Neural cell (in vitro differentiated cells): ENCODE measurements at regions not wholly inside any gene's neighbourhood (a gene's known extent, or its start where the extent isn't known, plus 50 kb on each side); places are given as distances from the start of the nearest gene placed in this dataset.
"Not testable (repeated sequence)": the region's sequence is repeated elsewhere in the genome, so short reads cannot be mapped to it uniquely, and the experiment has no call there.

ENCODE experiments used
- H2AFZ ChIP-seq: fragments of 200-600, 300-800 bp; sonication (generic), shearing (Covaris generic); 2 replicates; pipeline ENCODE4 v1.6.0; 2014; ENCODE audit warnings: low read depth, mild to moderate bottlenecking, antibody characterized with exemption, low read length, moderate library complexity
- H3F3A ChIP-seq: fragments of 200-600 bp; shearing (Covaris generic); 2 replicates; pipeline ENCODE4 v1.6.1; 2016; ENCODE audit warnings: mild to moderate bottlenecking, moderate library complexity, mixed read lengths, antibody characterized with exemption, low read length; ENCODE audit not compliant: insufficient read depth, poor library complexity, severe bottlenecking
- H3K27ac ChIP-seq: fragments of 200-600, 300-800 bp; sonication (generic), shearing (Covaris generic); 2 replicates; pipeline ENCODE4 v1.5.1; 2014; ENCODE audit warnings: mild to moderate bottlenecking, low read length, moderate library complexity
- H3K27me3 ChIP-seq: fragments of 300-800, 200-600 bp; sonication (generic), shearing (Covaris generic); 2 replicates; pipeline ENCODE4 v1.6.0; 2014; ENCODE audit warnings: mild to moderate bottlenecking, low read depth, low read length, moderate library complexity; ENCODE audit not compliant: insufficient read depth
- H3K36me3 ChIP-seq: fragments of 300-800, 200-600 bp; sonication (generic), shearing (Covaris generic); 2 replicates; pipeline ENCODE4 v1.5.1; 2014; ENCODE audit warnings: mild to moderate bottlenecking, antibody characterized with exemption, low read length, moderate library complexity; ENCODE audit not compliant: insufficient read depth
- H3K4me2 ChIP-seq: fragments of 300-800, 200-600 bp; sonication (generic), shearing (Covaris generic); 2 replicates; pipeline ENCODE4 v1.6.0; 2014; ENCODE audit warnings: mild to moderate bottlenecking, low read length
- H3K4me3 ChIP-seq: fragments of 300-800, 200-600 bp; sonication (generic), shearing (Covaris generic); 2 replicates; pipeline ENCODE4 v1.5.1; 2014; ENCODE audit warnings: mild to moderate bottlenecking, low read length, moderate library complexity
- H3K79me2 ChIP-seq: fragments of 200-600 bp; shearing (Covaris generic); replicated peaks from 2 replicates; pipeline ENCODE4 v1.6.0; 2014; ENCODE audit warnings: mild to moderate bottlenecking, low read length, moderate library complexity; ENCODE audit not compliant: insufficient read depth
- H3K9ac ChIP-seq: fragments of 300-800, 200-600 bp; sonication (generic), shearing (Covaris generic); 2 replicates; pipeline ENCODE4 v1.6.1; 2016; ENCODE audit warnings: mild to moderate bottlenecking, low read length, mixed read lengths
- H3K9me2 ChIP-seq: fragments of 200-600 bp; shearing (Covaris generic); 2 replicates; pipeline ENCODE4 v1.6.1; 2016; ENCODE audit warnings: mild to moderate bottlenecking, low read length, mixed read lengths; ENCODE audit not compliant: insufficient read depth
- H3K9me3 ChIP-seq: fragments of 200-600, 300-800 bp; sonication (generic), shearing (Covaris generic); 2 replicates; pipeline ENCODE4 v1.6.1; 2016; ENCODE audit warnings: mild to moderate bottlenecking, mixed run types, low read length, moderate library complexity, mixed read lengths
- H4K20me1 ChIP-seq: fragments of 200-600 bp; shearing (Covaris generic); 2 replicates; pipeline ENCODE4 v1.6.1; 2016; ENCODE audit warnings: mild to moderate bottlenecking, mixed run types; ENCODE audit not compliant: insufficient read depth
- EP300 ChIP-seq: fragments of 450-650 bp; conservative IDR thresholded peaks from 2 replicates; pipeline ENCODE4 v1.6.1; 2014; ENCODE audit warnings: antibody characterized with exemption, mild to moderate bottlenecking, moderate library complexity; ENCODE audit not compliant: poor library complexity, severe bottlenecking
- EZH2 ChIP-seq: fragments of 200-600, 300-800 bp; shearing (Covaris generic), sonication (generic); IDR thresholded peaks from 2 replicates; pipeline ENCODE4 v1.6.1; 2014; ENCODE audit warnings: antibody characterized with exemption, low read length, borderline replicate concordance, mild to moderate bottlenecking; ENCODE audit not compliant: insufficient read depth, poor library complexity, severe bottlenecking
- MXI1 ChIP-seq: fragments of 450-650 bp; conservative IDR thresholded peaks from 2 replicates; pipeline ENCODE4 v1.6.1; 2014; ENCODE audit warnings: antibody characterized with exemption, mild to moderate bottlenecking; ENCODE audit not compliant: poor library complexity, severe bottlenecking
- POLR2AphosphoS5 ChIP-seq: IDR thresholded peaks from 2 replicates; pipeline ENCODE4 v1.6.1; 2012
- RAD21 ChIP-seq: fragments of 450-650 bp; conservative IDR thresholded peaks from 2 replicates; pipeline ENCODE4 v1.6.1; 2014; ENCODE audit warnings: antibody characterized with exemption, mild to moderate bottlenecking, moderate library complexity
- REST ChIP-seq: IDR thresholded peaks from 2 replicates; pipeline ENCODE4 v1.6.1; 2012; ENCODE audit warnings: borderline replicate concordance
- SMC3 ChIP-seq: fragments of 450-650 bp; conservative IDR thresholded peaks from 2 replicates; pipeline ENCODE4 v1.6.1; 2014; ENCODE audit warnings: antibody characterized with exemption, mild to moderate bottlenecking, moderate library complexity; ENCODE audit not compliant: poor library complexity
- TAF1 ChIP-seq: IDR thresholded peaks from 2 replicates; pipeline ENCODE4 v1.6.1; 2012; ENCODE audit warnings: low read depth

GRCh38 chr9:31415164-31415563 is 969.3 kb upstream of the ACO1 start:
- Histone ChIP-seq H3K79me2 (no peaks in the 10 kb centered on the region), H3K9ac (no peak overlapping the region), H3K27ac (peak overlapping the region; percentile 62), H3K4me2 (no peak overlapping the region), H3K36me3 (no peaks in the 10 kb centered on the region), H3K27me3 (no peaks in the 10 kb centered on the region), H3K9me3 (no peaks in the 10 kb centered on the region), H2AFZ (no peak overlapping the region), H3K4me3 (no peak overlapping the region), H3K9me2 (no peaks in the 10 kb centered on the region), H3F3A (peaks cover 13% of the 10 kb centered on the region), H4K20me1 (no peaks in the 10 kb centered on the region)
- TF ChIP-seq TAF1 (no peak), SMC3 (peak; percentile 38), RAD21 (peak; percentile 48), POLR2AphosphoS5 (peak; percentile 8), REST (no peak), EP300 (peak; percentile 52)

GRCh38 chr9:31418419-31418818 is 966.0 kb upstream of the ACO1 start:
- H3K9me2 ChIP-seq = no peaks in the 10 kb centered on the region
- no peak overlapping the region for H3K4me2 ChIP-seq
- H3K79me2 ChIP-seq = no peaks in the 10 kb centered on the region
- H3F3A ChIP-seq = peaks cover 13% of the 10 kb centered on the region
- peak overlapping the region; percentile 86 for H3K27ac ChIP-seq
- no peaks in the 10 kb centered on the region for H3K27me3 ChIP-seq
- no peak overlapping the region for H3K9ac ChIP-seq
- no peaks in the 10 kb centered on the region for H3K36me3 ChIP-seq
- H2AFZ ChIP-seq = no peak overlapping the region
- no peak overlapping the region for H3K4me3 ChIP-seq
- H4K20me1 ChIP-seq = no peaks in the 10 kb centered on the region
- no peaks in the 10 kb centered on the region for H3K9me3 ChIP-seq
- no peak for TF ChIP-seq SMC3

GRCh38 chr9:31443630-31444457 is 940.6 kb upstream of the ACO1 start:
- H3F3A ChIP-seq, H3K27me3 ChIP-seq, H3K9me3 ChIP-seq, H3K79me2 ChIP-seq, H3K9me2 ChIP-seq, H4K20me1 ChIP-seq, H3K27ac ChIP-seq, H3K9ac ChIP-seq, H3K36me3 ChIP-seq, H3K4me2 ChIP-seq, H2AFZ ChIP-seq, H3K4me3 ChIP-seq: not testable (repeated sequence)

- no peak overlapping the region for H3K27ac ChIP-seq
- no peak overlapping the region for H3K4me3 ChIP-seq
- no peaks in the 10 kb centered on the region for H3K79me2 ChIP-seq
- no peaks in the 10 kb centered on the region for H4K20me1 ChIP-seq
- H3K9ac ChIP-seq = no peak overlapping the region
- H3K9me3 ChIP-seq = no peaks in the 10 kb centered on the region
- no peaks in the 10 kb centered on the region for H3K27me3 ChIP-seq
- no peak overlapping the region for H2AFZ ChIP-seq
- H3K36me3 ChIP-seq = no peaks in the 10 kb centered on the region
- H3F3A ChIP-seq = no peaks in the 10 kb centered on the region
- no peaks in the 10 kb centered on the region for H3K9me2 ChIP-seq
- H3K4me2 ChIP-seq = no peak overlapping the region
- TF ChIP-seq REST (no peak), MXI1 (no peak), EZH2 (no peak), POLR2AphosphoS5 (no peak), TAF1 (no peak), EP300 (no peak), RAD21 (no peak), SMC3 (no peak)
Measured at GRCh38 chr9:31445357-31445756, 939.1 kb upstream of the ACO1 start.
